ENCODE measurements at regions not wholly inside any gene's neighbourhood (a gene's known extent, or its start where the extent isn't known, plus 50 kb on each side); places are given as distances from the start of the nearest gene placed in this dataset.

DNA sequence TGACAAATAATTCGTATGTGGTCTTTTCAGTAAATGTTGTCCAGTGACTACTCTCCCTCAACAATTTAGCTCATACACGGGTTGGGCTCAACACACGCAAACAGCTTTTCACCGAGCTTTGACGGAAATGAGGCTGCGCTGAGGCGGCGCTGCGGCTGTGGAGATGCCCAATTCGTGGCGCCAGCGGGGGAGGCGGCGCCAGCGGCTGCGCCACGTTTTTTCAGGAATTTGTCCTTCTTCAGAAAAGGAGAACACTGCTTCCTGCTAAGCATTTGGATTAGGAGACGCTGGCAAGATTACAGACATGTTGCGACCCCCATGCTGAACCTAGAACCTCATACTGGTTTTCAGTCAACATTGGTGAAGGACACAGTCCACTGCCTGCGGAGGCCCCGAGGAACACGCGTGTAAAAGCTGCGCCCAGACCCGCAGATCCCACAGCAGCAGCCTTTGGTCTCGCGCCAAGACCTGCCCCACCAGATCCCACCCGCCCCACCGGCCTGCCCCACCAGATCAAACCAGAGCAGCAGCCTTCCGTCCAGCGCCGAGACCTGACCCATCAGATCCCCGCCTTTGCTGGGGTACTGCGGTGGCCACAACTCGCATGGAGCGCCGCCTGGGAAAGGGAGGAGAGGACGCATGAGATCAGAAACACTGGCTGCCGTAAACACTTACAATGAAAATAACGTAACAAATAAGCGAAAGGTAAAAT lies 173.8 kb downstream of the TMEM18 start:
- TF ChIP-seq, protein P1, sequence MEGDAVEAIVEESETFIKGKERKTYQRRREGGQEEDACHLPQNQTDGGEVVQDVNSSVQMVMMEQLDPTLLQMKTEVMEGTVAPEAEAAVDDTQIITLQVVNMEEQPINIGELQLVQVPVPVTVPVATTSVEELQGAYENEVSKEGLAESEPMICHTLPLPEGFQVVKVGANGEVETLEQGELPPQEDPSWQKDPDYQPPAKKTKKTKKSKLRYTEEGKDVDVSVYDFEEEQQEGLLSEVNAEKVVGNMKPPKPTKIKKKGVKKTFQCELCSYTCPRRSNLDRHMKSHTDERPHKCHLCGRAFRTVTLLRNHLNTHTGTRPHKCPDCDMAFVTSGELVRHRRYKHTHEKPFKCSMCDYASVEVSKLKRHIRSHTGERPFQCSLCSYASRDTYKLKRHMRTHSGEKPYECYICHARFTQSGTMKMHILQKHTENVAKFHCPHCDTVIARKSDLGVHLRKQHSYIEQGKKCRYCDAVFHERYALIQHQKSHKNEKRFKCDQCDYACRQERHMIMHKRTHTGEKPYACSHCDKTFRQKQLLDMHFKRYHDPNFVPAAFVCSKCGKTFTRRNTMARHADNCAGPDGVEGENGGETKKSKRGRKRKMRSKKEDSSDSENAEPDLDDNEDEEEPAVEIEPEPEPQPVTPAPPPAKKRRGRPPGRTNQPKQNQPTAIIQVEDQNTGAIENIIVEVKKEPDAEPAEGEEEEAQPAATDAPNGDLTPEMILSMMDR (IDR thresholded peaks at IDR 0.05; ENCODE audit: low read depth, low read length, missing control alignments), result no peak
- no peak overlapping the region for H3K4me3 ChIP-seq (replicated peaks; ENCODE audit: low read depth, low read length)
- no peak for DNase-seq (ENCODE audit: extremely low read depth, low read depth)

DNA sequence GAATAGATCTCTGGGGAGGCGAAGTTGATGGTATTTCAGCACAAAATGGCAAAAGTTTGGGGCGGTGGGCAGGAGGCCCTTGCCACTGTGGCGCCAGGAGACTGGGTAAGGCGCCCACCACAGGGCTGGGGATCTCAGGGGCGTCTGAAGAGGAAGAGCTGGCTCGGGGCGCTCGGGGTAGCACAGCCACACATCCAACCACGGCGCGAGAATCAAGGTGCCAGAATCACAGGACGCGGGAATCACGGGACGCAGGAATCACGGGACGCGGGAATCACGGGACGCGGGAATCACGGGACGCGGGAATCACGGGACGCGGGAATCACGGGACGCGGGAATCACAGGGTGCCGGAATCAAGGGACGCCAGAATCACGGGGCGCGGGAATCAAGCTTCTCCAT lies 174.4 kb downstream of the TMEM18 start:
- DNase-seq (ENCODE audit: extremely low read depth, low read depth), result no peak
- TF ChIP-seq, protein P1 (IDR thresholded peaks at IDR 0.05; ENCODE audit: low read depth, low read length, missing control alignments), result no peak
- no peak overlapping the region for H3K4me3 ChIP-seq (replicated peaks; ENCODE audit: low read depth, low read length)

DNA sequence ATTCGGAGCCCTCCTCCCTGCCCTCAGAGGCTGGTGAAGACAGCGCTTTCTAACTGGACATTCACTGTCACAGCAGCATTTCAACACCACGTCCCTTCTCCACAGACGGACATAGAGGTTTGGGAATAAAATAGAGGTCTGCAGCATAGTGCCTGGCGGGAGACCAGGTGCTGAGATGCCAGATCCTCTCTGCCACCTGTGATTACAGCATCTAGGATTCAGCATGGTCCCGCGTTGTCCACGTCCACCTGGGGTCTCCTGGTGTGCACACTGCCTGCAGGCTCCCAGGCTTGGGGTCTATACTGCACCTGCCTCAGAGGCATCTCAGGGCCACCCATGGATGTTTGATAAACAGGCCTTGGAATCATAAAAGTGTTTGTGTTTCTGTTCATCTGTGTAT lies 175.5 kb downstream of the TMEM18 start:
- TF ChIP-seq, protein P1 (IDR thresholded peaks at IDR 0.05; ENCODE audit: low read depth, low read length, missing control alignments), result no peak
- no peak for DNase-seq (ENCODE audit: extremely low read depth, low read depth)
- no peak overlapping the region for H3K4me3 ChIP-seq (replicated peaks; ENCODE audit: low read depth, low read length)

DNA sequence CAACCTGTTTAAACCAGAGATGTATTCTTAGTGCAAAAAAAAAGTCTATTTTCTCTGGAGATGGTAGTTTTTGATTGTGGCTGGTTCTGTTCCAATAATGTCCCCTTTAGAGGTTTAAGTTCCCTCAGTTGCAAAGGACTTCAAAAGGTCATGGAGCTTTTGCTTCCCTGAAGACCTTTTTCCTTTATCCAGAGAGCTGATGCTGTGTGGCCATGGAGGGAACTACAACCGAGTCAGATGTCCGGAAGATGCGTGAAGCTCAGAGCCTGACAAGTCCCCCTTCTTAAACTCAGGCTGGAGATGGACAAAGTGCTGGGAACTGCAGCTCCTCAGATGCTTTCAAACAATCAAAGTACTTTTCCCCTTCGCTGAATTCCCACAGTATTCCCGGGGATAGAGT lies 176.1 kb downstream of the TMEM18 start:
- TF ChIP-seq, protein P1 (IDR thresholded peaks at IDR 0.05; ENCODE audit: low read depth, low read length, missing control alignments), result no peak
- DNase-seq (ENCODE audit: extremely low read depth, low read depth), result no peak
- H3K4me3 ChIP-seq (replicated peaks; ENCODE audit: low read depth, low read length), result no peak overlapping the region

DNA sequence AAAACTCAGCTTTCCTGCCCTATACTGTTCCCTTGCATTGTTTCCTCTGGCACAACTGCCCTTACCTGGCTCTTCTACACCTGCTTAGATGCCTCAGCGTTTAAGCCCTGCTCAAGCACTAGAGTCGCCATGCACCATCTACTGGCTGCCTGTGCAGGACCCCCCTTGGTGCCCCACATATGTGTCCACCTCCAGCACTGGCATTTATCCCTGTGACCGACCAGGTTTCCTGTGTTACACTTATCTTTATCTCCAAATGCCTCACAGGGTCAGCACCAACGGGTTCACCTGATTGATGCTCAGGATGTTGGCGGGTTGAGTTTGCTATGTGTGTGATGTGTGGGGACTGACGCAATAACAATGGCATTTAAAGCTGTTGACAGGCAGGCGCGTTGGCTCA lies 177.5 kb downstream of the TMEM18 start:
- TF ChIP-seq, protein P1 (IDR thresholded peaks at IDR 0.05; ENCODE audit: low read depth, low read length, missing control alignments), result no peak
- no peak for DNase-seq (ENCODE audit: extremely low read depth, low read depth)
- no peak overlapping the region for H3K4me3 ChIP-seq (replicated peaks; ENCODE audit: low read depth, low read length)

DNA sequence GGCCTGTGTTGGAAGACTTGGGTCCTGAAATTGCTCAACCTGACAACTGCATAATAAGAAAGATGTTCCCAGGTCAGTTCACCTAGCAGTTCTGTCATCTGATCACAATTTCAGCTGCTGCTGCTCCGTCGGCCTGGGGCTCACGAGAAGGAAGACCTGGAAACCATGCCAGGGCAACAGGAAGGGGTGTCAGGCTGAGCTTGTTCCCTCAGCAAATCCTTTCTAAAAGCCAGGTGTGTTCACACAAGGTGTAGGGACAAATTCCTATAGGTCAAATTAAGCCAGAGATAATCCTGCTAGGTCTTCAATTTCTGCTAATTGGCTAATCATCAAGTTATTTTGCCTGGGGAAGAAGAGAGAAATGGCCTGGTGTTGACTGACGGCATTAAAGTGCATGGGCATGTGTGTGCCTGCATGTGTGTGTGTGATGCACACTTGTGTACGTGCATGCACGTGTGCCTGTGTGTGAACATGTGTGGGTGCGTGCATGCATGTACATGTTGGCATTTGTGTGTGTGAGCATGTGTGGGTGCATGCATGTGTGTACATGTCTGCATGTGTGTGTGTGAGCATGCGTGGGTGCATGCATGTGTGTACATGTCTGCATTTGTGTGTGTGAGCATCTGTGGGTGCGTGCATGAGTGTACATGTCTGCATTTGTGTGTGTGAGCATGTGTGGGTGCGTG lies 178.6 kb downstream of the TMEM18 start:
- DNase-seq (ENCODE audit: extremely low read depth, low read depth), result no peak
- TF ChIP-seq, protein P1 (IDR thresholded peaks at IDR 0.05; ENCODE audit: low read depth, low read length, missing control alignments), result no peak
- H3K4me3 ChIP-seq (replicated peaks; ENCODE audit: low read depth, low read length), result no peak overlapping the region
